GM12878 (cell line): ENCODE measurements at regions not wholly inside any gene's neighbourhood (a gene's known extent, or its start where the extent isn't known, plus 50 kb on each side); places are given as distances from the start of the nearest gene placed in this dataset.

Experiments used
- ATAC-seq: fragments of 200-7000 bp; cut with Tn5 transposase; 3 replicates; pipeline ENCODE4 v1.9.1; 2020; ENCODE audit warnings: mild to moderate bottlenecking, moderate library complexity
- BruUV-seq: library from RNA; stranded (reverse); fragments of 400-500 nt; replicated peaks from 2 replicates; lab custom pipeline; 2021; lab: Mats Ljungman, UMichigan
- CTCF ChIA-PET: fragments of 300-600 bp; sonication (Branson Sonifier 250); formaldehyde crosslinking; extraction: SDS; loops from one replicate; lab custom pipeline; 2021; ENCODE audit warnings: inconsistent platforms; lab: Yijun Ruan, JAX
- POLR2A ChIA-PET: fragments of 350-600 bp; formaldehyde crosslinking; extraction: SDS; loops from one replicate; lab custom pipeline; 2021; ENCODE audit warnings: inconsistent platforms; lab: Charles Lee
- RAD21 ChIA-PET: fragments of 300-600 bp; sonication (Branson Sonifier 250); formaldehyde crosslinking; loops from one replicate; lab custom pipeline; 2023; ENCODE audit warnings: antibody characterized with exemption; ENCODE audit not compliant: unreplicated experiment; lab: Charles Lee
- SMC1A ChIA-PET: fragments of 300-600 bp; sonication (Branson Sonifier 250); formaldehyde crosslinking; loops from one replicate; lab custom pipeline; 2023; ENCODE audit not compliant: unreplicated experiment, uncharacterized antibody; lab: Charles Lee
- DNase-seq: peaks from one replicate; pipeline ENCODE4 v3.0.0-alpha.2; 2011; ENCODE audit warnings: low read depth, low spot score
- FAIRE-seq: peaks from 3 replicates; lab custom pipeline; 2011; peaks lifted over from hg19 to GRCh38; lab: Jason Lieb, UNC
- H2AFZ ChIP-seq: 2 replicates; pipeline ENCODE4 v1.6.0; 2011; ENCODE audit warnings: low read depth, low read length, control low read depth; ENCODE audit not compliant: control insufficient read depth
- H3K27ac ChIP-seq: 2 replicates; pipeline ENCODE4 v1.5.1; 2011; ENCODE audit warnings: control low read depth; ENCODE audit not compliant: control insufficient read depth, insufficient read depth
- H3K27me3 ChIP-seq, 2 experiments: replicated peaks in 1 of 2; 2 replicates each; pipeline versions ENCODE4 v1.6.0 to v1.6.1; 2011; ENCODE audit warnings: low read length in 1 of 2; ENCODE audit not compliant: control insufficient read depth in 2 of 2, insufficient read depth in 2 of 2
- H3K36me3 ChIP-seq, 2 experiments: 2 replicates each; pipeline ENCODE4 v1.5.1; 2011; ENCODE audit warnings: low read length in 1 of 2; ENCODE audit not compliant: control insufficient read depth in 2 of 2, insufficient read depth in 2 of 2
- H3K4me1 ChIP-seq: 2 replicates; pipeline ENCODE4 v1.6.1; 2011; ENCODE audit warnings: mild to moderate bottlenecking, low read length, moderate library complexity, mixed read lengths; ENCODE audit not compliant: control insufficient read depth, insufficient read depth
- H3K4me2 ChIP-seq: 2 replicates; pipeline ENCODE4 v1.6.0; 2011; ENCODE audit warnings: control low read depth; ENCODE audit not compliant: control insufficient read depth, insufficient read depth
- H3K4me3 ChIP-seq: fragments of 200-600 bp; sonication (generic); 2 replicates; pipeline ENCODE4 v1.5.1; 2016
- H3K79me2 ChIP-seq: 2 replicates; pipeline ENCODE4 v1.6.0; 2011; ENCODE audit warnings: low read length; ENCODE audit not compliant: control insufficient read depth, insufficient read depth
- H3K9ac ChIP-seq: 2 replicates; pipeline ENCODE4 v1.8.0; 2011; ENCODE audit warnings: low read length, control low read depth, mixed read lengths; ENCODE audit not compliant: control insufficient read depth, insufficient read depth
- H3K9me3 ChIP-seq: replicated peaks from 3 replicates; pipeline ENCODE4 v1.5.1; 2011; ENCODE audit warnings: mild to moderate bottlenecking, low read length; ENCODE audit not compliant: control insufficient read depth, insufficient read depth
- H4K20me1 ChIP-seq: 2 replicates; pipeline ENCODE4 v1.6.0; 2011; ENCODE audit not compliant: control insufficient read depth, insufficient read depth
- CTCF ChIP-seq, 3 experiments: IDR thresholded peaks in 2 of 3; conservative IDR thresholded peaks in 1 of 3; 2 replicates each; pipeline ENCODE4 v1.5.1; 2011; ENCODE audit warnings: low read depth in 3 of 3, low read length in 3 of 3, mild to moderate bottlenecking in 3 of 3, control low read depth in 2 of 3, moderate library complexity in 2 of 3, inconsistent platforms in 1 of 3, mixed read lengths in 1 of 3; ENCODE audit not compliant: control insufficient read depth in 2 of 3, insufficient read depth in 1 of 3; ENCODE audit errors: extremely low read depth in 1 of 3
- CUX1 ChIP-seq: IDR thresholded peaks from 2 replicates; pipeline ENCODE4 v1.6.1; 2012; ENCODE audit warnings: improper control_type of control experiment, low read depth, low read length; ENCODE audit not compliant: insufficient replicate concordance
- EED ChIP-seq: sonication (generic); IDR thresholded peaks from 2 replicates; pipeline ENCODE4 v1.6.1; 2016; ENCODE audit warnings: antibody characterized with exemption, low read depth
- ESRRA ChIP-seq: IDR thresholded peaks from 2 replicates; pipeline ENCODE4 v1.6.1; 2012; ENCODE audit warnings: mild to moderate bottlenecking, low read length, improper control_type of control experiment
- IRF4 ChIP-seq: IDR thresholded peaks from 2 replicates; pipeline ENCODE4 v1.6.1; 2011; ENCODE audit warnings: low read depth, low read length
- KAT2A ChIP-seq: conservative IDR thresholded peaks from 2 replicates; pipeline ENCODE4 v1.6.1; 2011; ENCODE audit warnings: low read depth, low read length; ENCODE audit not compliant: control insufficient read depth
- MLLT1 ChIP-seq: fragments of 450-650 bp; IDR thresholded peaks from 2 replicates; pipeline ENCODE4 v1.6.1; 2016; ENCODE audit warnings: mild to moderate bottlenecking
- NFYA ChIP-seq: IDR thresholded peaks from 2 replicates; pipeline ENCODE4 v1.6.1; 2011; ENCODE audit warnings: low read depth, mild to moderate bottlenecking, low read length, improper control_type of control experiment, borderline replicate concordance
- PAX8 ChIP-seq: fragments of 450-650 bp; IDR thresholded peaks from 2 replicates; pipeline ENCODE4 v1.6.1; 2017; ENCODE audit warnings: mild to moderate bottlenecking, moderate library complexity
- RUNX3 ChIP-seq: IDR thresholded peaks from 2 replicates; pipeline ENCODE4 v1.6.1; 2012; ENCODE audit warnings: low read length, inconsistent platforms
- SP1 ChIP-seq: IDR thresholded peaks from one replicate; pipeline ENCODE4 v1.6.1; 2011; ENCODE audit warnings: low read depth, low read length
- TARDBP ChIP-seq: IDR thresholded peaks from 2 replicates; pipeline ENCODE4 v1.6.1; 2016; ENCODE audit warnings: borderline replicate concordance
- ZBED1 ChIP-seq: IDR thresholded peaks from 2 replicates; pipeline ENCODE4 v1.6.1; 2016; ENCODE audit warnings: borderline replicate concordance
- ZBTB4 ChIP-seq: fragments of 450-650 bp; formaldehyde crosslinking; IDR thresholded peaks from 2 replicates; pipeline ENCODE4 v1.4.0; 2022; ENCODE audit warnings: mild to moderate bottlenecking, moderate library complexity
- WGBS: methylation state at CpG from one replicate; pipeline ENCODE4 v1.1.6; 2016; ENCODE audit warnings: low lambda C conversion rate; ENCODE audit not compliant: insufficient replicate concordance, insufficient coverage; ENCODE audit errors: missing lambda C conversion rate; 5-methylcytosine and 5-hydroxymethylcytosine counted together
- in situ Hi-C: fragments of 300-500 bp; cut with MboI; formaldehyde crosslinking; loops from 9 replicates; pipeline ENCODE4 v1.14.3; 2018; ENCODE audit warnings: mixed read lengths
- intact Hi-C: fragments of 100-400 bp; cut with micrococcal nuclease; formaldehyde crosslinking; loops from one replicate; pipeline ENCODE4 v1.14.2; 2022; ENCODE audit not compliant: unreplicated experiment

- Histone ChIP-seq H3K9ac (no peak overlapping the region), H3K4me3 (no peak overlapping the region), H3K4me2 (no peak overlapping the region), H3K4me1 (no peaks in the 10 kb centered on the region), H2AFZ (no peak overlapping the region), H3K36me3 (no peaks in the 10 kb centered on the region), H3K27me3 (no peaks in the 10 kb centered on the region), H4K20me1 (no peaks in the 10 kb centered on the region), H3K27ac (no peak overlapping the region), H3K9me3 (no peaks in the 10 kb centered on the region), H3K79me2 (no peaks in the 10 kb centered on the region)
- 0% methylated on average over 1 of the region's 1 CpG for WGBS
- no peak for FAIRE-seq
- ChIA-PET POLR2A (no interaction called here), RAD21 (no interaction called here), CTCF (no interaction called here), SMC1A (no interaction called here)
- DNase-seq = no peak
- ATAC-seq = no peak
- intact Hi-C loops = no loop called here
- BruUV-seq = no TSS peak
- in situ Hi-C loops = no loop called here
- TF ChIP-seq EED = no peak
- no peak for TF ChIP-seq KAT2A
- no peak for TF ChIP-seq CUX1
- no peak for TF ChIP-seq TARDBP
- TF ChIP-seq PAX8 = no peak
- TF ChIP-seq RUNX3 = no peak
- TF ChIP-seq IRF4 = no peak
- no peak for TF ChIP-seq ZBTB4 (CRISPR knock-in tag)
- TF ChIP-seq MLLT1 = no peak
- no peak for TF ChIP-seq ESRRA
- no peak for TF ChIP-seq CTCF (IDR thresholded peaks at IDR 0.05 in 2 of 3, conservative IDR thresholded peaks at IDR 0.05 in 1 of 3; ENCODE audit: control insufficient read depth in 2 of 3, extremely low read depth in 1 of 3, insufficient read depth in 1 of 3, low read depth in 3 of 3, low read length in 3 of 3)
- TF ChIP-seq NFYA = no peak
- no peak for TF ChIP-seq SP1
- no peak for TF ChIP-seq ZBED1
These were observed 154.0 kb upstream of the TFPI start for GRCh38 chr2:187708272-187708671.
